CD4-positive, alpha-beta T cell treated with Interleukin-12 subunit alpha and Interleukin-12 subunit beta, for 1 hour (primary cell): ENCODE measurements at regions not wholly inside any gene's neighbourhood (a gene's known extent, or its start where the extent isn't known, plus 50 kb on each side); places are given as distances from the start of the nearest gene placed in this dataset.
"Not testable (repeated sequence)": the region's sequence is repeated elsewhere in the genome, so short reads cannot be mapped to it uniquely, and the experiment has no call there.

Source experiments
- DNase-seq: peaks from one replicate; pipeline ENCODE4 v3.0.0-alpha.2; 2020

DNA sequence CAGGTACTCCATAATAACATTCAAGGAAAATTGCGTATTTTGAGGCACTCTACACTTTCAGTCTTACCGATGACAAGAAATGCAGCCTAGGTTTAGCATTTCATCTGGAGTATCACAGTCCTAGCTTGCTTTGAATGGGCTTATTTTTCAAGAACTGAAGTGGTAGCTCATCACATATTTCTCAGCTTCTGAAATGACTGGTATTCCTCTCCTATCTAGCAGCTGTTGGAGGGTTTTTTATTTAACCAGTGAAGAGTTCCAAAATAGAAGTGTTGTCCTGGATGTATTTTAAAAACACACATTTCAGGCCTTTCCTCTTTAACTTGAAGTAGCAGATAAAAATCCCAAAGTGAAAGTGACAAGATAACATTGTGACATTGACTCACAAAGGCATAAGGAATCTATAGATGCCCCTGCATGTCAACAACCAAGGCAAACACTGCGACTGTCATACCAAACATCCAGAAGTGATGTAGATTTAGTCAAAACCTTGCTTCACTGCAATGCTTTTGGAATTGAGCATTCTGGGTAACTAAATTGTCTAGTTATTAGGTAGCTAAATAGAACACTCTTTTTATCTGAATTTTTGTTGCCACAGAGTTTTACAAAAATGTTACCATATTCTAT lies 182.2 kb upstream of the FBXO33 start:
- no peak for DNase-seq

DNA sequence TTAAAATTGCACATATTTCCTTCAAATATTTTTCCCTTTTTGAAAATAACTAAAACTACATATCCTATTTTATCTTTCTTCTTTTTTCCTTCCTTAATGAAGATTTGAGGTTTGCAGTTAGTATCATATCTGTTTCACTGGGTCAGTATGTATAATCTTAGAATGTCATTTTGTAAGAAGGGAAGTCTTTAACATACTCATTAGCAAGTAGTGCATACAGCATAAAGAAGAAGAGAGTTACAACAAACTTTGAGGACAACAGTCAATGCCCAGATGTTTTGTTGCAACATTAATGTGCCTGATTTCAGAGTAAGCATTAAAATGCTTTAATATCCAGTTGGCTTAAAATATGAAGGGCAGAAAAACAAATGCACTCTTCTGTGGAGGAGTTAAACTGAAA lies 176.9 kb upstream of the FBXO33 start:
- DNase-seq, result no peak

DNA sequence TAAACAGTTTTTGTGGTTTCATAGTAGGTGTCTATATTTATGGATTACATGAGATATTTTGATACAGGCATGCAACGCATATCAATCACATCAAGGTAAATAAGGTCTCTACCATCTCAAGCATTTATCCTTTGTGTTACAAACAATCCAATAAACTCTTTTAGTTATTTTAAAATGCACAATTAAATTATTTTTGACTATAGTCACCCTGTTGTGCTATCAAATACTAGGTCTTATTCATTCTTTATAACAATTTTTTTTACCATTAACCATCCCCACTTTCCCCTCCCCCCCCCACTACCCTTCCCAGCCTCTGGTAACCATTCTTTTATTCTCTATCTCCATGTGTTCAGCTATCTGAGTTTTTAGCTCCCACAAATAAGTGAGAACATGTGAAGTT lies 175.7 kb upstream of the FBXO33 start:
- no peak for DNase-seq

DNA sequence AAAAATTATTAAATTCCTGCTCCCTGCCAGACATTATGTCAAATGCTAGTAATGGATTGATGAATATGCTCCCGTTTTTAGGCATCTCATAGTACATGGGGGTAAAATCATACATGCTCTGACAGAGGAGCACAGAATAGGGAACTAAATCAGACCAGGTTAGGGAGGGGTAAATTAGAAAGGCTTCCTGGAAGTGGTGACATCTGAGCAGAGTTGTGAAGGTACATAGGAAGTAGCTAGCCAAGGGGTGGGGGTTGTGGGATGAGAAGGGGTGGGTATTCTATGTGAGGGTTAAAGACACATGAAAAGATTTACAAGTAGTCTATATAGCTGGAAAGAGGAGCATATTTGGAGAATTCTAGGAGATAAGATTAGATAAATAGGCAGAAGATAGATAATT lies 171.7 kb upstream of the FBXO33 start:
- no peak for DNase-seq

DNA sequence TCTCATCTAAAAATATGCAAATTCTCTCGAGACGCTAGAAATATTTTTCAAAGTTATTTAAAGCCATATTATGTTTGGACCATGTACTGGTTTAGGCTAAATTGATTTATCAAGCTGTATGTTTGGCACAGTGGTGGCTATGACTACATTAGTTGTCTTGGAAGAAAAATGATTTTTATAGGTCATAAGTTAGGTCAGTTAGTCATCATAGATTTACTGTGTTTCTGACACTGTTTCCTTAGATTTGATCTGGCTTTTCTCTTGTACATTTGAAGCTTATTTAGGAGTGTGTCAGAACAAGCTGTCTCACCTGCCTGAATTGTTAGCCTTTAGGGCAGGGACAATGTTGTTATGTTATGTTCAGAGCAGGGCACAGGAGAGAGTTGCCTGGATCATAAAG lies 161.1 kb upstream of the FBXO33 start:
- no peak for DNase-seq

DNA sequence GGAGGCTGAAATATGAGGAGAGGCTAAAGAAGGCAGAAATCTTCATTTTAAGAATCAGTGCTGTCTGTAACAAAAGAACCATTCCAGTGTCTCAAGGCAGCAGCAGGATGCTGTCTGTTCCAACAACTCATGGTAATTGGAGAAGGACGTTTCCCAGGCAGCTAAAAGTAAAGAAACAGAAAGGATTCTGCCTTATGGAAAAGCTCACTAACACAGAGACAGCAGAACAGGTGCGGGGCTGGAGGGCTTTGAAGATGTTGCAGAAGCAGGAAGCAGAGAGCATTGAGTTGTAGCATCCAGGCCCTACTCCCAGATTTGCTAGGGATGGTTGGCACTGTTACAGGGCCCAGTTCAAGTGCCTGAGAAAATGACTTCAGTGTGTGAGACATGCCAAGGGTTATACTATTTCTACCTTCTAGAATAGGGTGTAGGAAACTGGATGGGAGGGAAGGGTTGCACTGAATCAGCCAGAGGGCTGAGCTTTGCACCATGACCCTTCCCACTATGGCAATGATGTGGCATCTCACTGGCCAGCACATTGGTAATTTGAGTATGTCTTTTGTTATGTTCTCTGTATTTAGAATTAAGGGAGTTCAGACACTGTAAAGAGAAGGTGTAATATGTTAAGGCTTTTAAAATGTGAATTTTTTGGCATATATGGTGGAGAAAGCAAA lies 160.0 kb upstream of the FBXO33 start:
- no peak for DNase-seq

DNA sequence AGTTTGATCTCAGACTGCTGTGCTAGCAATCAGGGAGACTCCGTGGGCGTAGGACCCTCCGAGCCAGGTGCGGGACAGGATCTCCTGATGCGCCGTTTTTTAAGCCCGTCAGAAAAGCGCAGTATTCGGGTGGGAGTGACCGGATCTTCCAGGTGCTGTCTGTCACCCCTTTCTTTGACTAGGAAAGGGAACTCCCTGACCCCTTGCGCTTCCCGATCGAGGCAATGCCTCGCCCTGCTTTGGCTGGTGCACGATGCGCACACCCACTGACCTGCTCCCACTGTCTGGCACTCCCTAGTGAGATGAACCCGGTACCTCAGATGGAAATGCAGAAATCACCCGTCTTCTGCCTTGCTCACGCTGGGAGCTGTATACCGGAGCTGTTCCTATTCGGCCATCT lies 157.6 kb upstream of the FBXO33 start:
- not testable (repeated sequence) for DNase-seq

DNA sequence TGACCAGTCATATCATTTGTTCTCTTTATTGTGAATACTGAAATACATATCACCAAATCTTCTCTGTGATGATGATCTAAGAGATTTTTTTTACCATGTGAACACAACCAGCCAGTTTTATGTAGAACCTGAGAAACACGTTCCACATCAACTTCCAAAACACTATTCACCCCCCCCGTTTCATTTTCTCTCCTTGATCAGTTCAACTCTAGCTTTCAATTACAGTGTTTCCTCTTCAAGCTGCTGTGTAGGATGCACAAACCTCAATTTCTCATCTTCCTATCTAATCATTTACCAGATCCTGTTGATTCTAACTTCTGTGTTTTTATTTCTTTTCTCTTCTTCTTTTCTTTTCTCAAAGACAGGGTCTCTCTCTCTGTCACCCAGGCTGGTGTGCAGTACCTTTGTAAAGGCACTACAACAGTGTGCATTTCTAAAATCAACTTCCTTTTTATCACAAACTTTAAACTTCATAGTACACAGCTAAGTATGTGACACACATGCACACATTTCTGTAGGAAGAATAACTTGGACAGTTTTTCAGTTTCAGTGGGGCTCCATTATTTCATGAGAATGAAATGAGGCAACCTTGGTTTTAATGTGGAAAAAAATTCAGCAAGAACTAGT lies 149.9 kb upstream of the FBXO33 start:
- DNase-seq, result peak; percentile 4

DNA sequence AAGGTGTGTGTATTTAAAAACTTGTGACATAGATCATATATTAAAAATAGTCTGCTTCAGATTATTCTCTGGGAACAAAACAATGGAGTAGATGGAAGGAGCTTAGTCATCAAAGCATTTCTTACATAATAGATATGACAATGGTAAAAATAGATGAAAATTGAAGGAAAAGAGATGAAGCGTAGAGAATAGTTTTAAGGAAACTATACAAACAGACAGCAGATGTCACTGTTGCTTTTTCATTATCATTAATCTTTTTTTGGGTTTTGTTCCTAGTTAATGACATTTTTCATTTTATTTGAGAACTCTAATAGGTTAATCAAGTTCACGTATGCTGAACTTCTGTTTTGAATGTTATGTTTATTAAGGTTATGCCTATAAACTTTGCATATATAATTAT lies 149.2 kb upstream of the FBXO33 start:
- DNase-seq, result peak; percentile 8

DNA sequence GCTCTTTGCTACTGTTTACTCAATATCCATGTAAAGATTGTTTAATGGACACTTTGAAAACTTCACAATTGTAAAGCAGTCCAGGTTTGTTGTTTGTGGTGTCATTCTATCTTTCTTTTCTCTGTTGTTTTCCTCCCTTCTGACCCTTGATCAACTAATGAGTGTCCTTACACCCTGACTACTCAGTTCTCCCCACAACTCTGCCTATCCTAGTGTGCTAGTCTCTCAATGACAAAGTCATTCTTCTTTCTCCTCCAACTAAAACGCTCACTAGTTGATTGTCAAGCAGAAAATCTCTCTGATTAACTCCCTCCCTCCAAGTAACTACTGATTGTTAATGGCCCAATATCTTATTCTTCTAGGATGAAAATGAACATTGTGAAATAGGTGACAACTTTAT lies 148.5 kb upstream of the FBXO33 start:
- no peak for DNase-seq

DNA sequence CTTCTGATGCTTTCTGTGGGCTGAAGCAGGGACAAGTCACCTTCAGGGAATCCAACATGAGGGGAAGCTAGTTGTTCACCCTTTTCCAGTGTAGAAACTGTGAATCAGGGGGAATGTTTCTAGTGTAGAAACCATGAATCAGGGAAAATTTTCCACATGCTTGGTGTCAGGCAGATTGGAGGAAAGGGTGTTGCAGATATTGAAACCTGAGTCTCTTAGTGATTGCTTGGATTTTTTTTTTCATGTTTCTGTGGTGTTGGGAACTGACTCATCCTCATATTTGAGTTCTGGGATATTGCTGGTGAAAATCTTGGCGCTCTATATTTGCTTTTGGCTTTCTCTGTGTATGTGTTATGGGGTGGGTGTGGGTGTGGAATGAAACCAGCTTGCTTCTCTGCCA lies 144.5 kb upstream of the FBXO33 start:
- DNase-seq, result no peak

DNA sequence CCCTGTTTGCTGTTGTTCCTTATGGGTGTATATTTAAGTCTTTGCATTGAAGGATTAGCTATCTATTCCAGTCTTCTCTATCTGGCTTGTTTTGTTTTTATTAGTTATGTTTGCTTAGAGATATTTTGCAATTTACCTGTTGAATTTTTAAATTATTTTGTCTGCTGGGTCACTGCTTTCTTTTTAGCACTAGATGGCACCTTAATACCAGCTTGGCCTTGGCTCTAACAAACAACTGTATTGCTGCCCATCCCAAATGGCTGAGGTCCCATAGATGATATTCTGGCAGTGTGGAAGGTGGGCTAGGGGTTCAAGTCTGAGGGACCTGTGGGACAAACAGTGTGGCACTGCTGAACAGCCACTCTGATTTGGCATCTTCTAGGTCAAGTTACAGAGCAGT lies 144.0 kb upstream of the FBXO33 start:
- no peak for DNase-seq

DNA sequence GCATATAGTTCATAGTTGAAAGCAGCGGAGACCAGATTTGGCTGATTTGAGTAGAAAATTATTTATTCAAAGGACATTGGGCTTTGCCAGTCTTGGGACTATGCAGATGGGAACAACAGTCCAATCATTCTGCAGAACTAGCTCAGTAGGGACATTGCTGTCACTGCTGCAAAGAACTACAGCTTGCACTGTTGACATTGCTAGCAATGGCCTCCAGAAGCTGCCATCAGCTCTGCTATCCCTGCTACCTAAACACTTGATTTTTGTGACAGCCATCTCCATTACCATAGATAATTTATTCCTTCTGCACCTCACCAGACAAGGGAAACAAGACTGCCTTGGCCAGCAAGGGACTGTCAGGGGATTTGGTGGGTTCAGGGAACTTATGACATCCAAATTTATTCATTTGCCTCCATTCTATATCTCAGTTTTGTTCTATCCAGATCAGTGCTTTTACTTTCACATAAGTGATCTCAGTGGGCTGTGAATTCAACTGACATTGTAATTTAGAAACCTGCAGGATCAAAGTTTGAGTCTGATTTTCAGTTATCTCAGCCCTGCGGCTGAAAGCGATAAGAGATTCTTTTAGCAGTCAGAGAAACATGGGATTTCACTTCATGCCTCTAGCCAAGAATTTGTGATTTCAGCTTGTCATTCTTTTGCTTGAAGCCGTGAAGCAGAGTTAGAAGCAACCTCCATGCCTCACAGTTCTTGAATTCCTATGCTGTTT lies 136.7 kb upstream of the FBXO33 start:
- no peak for DNase-seq

DNA sequence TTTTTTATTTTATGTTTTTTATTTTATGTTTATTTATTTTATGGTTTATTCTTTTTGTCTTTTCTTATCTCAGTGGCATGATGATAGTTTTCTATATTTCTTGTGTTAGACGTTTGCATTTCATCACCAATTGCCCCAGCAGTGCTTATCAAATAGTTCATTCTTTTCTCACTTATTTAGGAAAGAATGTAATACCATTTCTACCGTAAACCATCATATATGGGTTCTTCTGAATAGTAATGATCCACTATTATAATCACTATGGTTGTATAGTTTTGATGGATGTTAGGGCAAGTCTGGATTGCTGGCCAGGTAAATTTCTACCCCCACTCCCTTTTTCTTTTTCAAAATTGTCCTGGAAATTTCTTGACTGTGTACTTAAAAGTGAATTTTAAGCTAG lies 134.6 kb upstream of the FBXO33 start:
- DNase-seq, result no peak

DNA sequence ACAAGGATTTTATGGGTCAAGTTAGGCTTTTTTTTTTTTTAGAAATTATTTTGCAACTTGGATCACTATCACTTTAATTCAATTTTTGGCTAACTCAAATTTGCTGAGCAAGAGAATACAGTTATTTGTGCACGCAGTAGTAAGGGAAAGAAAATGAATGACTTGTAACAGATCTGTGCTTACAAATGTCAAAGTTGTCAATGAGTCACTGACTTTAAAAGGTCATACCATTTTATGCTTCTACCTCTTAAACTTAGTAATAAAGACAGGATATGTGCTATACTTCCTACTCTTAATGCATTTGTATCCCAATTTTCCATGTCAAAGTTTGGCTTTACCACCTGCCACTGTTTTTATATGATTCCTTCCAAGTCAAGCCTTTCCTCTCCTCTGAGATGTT lies 131.1 kb upstream of the FBXO33 start:
- DNase-seq, result no peak

DNA sequence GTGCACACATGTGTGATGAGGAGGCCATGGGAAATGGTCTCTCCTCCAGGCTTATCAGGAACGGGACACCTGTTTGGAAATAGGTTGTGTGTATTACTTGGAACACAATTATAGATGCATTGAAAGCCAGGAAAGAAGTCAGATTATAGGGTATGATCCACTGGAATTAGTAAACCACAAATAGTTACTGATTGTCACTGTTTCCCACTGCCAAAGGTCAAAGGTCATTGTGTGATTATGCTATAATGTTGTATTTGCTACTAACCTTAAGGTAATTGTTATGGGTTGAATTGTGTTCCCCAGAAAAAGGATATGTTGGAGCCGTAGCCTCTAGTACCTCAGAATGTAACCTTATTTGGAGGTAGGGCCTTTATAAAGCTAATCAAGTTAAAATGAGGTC lies 129.9 kb upstream of the FBXO33 start:
- DNase-seq, result no peak

DNA sequence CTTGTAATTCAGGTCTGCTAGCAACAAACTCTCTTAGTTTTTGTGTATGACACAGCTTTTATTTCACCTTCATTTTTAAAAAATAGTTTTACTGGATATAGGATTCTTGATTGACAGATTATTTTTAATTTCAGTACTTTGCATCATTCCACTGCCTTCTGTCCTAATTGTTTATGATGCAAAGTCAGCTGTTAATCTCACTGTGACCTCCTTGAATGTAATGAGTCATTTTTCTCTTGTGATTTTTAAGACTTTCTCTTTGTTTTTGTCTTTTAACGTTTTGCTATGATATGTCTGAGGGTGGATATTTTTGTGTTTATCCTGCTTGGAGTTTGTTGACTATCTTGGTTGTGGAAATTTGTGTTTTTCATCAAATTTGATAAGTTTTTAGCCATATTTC lies 126.3 kb upstream of the FBXO33 start:
- DNase-seq, result no peak

DNA sequence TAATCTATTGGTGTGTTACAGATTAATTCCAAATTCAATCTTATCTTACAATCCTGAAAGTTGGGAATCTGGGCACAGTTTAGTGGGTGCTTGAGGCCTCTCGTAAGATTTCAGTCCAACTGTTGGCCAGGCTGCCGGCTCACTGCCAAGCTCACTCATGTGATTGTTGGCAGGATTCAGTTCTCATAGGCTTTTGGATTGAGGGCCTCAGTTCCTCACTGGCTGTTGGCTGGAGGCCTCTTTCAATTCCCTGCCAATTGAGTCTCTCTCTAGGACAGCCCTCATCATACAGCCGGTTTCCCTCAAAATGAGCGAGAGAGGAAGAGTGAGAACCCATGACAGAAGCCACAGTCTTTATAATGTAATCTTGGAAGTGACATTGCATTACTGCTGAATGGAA lies 123.5 kb upstream of the FBXO33 start:
- DNase-seq, result no peak

DNA sequence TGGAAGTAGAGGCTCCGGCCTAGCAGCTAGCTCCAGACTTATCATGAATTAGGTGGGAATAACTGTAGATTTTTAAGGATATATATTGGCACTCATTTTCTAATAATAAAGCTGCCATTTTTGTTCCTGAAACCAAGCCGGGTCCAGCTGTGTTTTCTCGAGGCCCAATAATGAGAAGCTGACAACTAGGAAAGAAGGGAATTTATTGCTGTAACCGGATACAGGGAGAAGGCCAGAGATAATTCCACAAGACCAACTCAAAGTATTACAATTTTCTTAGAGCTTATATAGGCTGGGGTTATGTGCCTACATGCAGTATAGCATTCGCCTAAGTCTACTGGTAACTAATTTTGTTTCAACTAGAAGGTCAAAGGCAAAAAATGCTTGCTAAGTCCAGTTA lies 122.3 kb upstream of the FBXO33 start:
- no peak for DNase-seq

DNA sequence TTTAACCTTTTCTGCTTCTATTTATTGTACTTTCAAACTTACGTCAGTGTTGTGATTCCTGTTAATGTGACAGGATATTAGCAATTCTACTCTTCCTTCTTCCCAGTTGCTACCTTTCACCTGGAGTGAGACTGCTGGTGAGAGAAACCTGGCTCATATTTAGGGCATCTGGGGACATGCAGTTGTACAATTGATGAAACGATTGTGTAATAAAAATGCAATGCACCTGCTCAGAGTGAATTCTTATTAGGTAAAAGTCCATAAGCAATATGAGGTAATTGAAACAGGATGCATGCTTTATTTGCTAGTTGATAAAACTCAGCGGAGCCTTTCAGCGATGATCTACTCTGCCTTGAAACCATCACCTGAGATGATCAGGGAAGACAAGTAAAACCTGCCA lies 116.1 kb upstream of the FBXO33 start:
- no peak for DNase-seq

DNA sequence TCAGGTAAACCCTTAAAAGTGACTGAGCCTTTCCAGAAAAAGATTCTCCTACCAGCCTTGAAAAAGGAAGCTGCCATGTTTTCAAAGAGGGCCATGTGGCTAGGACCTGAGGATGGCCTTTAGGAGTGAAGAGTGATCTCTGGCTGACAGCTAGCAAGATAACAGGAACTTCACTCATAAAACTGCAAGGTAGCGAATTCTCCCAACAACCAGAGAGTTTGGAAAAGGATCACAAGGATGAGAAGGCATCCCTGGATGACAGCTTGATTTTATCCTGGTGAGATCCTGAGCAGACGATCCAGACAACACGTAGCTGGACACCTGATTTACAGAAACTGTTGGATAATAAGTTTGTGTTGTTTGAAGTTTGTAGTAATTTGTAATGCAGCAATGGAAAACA lies 115.6 kb upstream of the FBXO33 start:
- no peak for DNase-seq

DNA sequence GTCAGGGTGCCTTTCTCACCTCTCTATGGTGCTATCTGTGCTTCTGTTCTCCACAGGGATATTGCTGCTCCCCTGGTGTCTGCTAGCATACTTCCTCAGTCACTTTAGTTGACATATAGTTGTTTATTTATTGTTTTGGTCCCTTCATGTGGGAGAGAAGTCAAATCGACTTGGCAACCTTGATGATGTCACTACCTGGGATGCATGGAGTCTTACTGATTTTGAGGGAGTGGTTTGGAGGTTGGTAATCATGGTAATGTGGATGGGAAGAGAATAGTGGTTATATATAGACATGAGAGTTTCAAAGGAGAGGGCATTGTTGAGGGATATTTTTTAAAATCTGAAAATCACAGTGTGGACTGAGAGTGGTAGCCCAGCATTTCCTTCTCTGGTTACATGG lies 73.6 kb upstream of the FBXO33 start:
- no peak for DNase-seq

DNA sequence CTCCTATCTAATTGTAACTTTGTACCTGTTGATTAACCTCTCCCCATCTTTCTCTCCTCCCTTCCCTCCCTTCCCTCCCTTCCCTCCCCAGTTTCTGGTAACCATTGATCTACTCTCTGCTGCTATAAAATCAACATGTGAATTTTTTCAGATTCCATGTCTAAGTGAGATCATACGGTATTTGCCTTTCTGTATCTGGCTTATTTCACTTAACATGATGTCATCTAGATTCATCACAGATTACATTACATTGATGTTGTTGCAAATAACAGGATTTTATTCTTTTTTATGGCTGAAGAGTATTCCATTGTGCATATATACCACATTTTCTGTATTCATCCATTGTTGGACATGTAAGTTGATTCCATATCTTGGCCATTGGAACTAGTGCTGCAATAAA lies 68.0 kb upstream of the FBXO33 start:
- DNase-seq, result no peak

DNA sequence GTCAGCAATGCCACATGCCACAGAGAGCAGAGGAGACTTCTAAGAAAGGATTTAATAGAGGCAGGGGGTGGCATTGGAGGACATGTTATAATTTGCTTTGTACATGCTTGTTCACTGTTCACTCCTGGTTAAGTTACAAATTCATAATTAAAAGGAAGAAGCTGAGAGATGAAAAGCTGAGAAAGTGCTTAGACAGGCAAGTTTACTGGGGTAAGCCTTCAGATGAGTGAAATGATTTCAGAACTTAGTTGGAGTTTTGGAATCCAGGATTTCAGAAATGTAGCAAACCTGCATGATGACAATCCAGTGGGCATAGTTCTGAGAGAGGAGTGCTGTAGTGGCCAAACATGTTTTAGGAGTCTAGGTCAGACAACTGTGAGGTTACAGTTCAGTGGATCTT lies 67.3 kb upstream of the FBXO33 start:
- DNase-seq, result no peak
